ENCODE measurements at regions not wholly inside any gene's neighbourhood (a gene's known extent, or its start where the extent isn't known, plus 50 kb on each side); places are given as distances from the start of the nearest gene placed in this dataset.

GRCh38 chr1:234961456-234962339 is 166.9 kb downstream of the TOMM20 start (continued):
- TF ChIP-seq TFDP2 (CRISPR knock-in tag; IDR thresholded peaks at IDR 0.05) (no peak), NFAT5 (CRISPR knock-in tag; IDR thresholded peaks at IDR 0.05) (no peak), ZNF558 (CRISPR knock-in tag; IDR thresholded peaks at IDR 0.05; ENCODE audit: borderline replicate concordance) (no peak), NR0B2 (CRISPR knock-in tag; IDR thresholded peaks at IDR 0.05) (no peak), MYNN (CRISPR knock-in tag; IDR thresholded peaks at IDR 0.05; ENCODE audit: low read depth) (no peak), CEBPG (CRISPR knock-in tag; IDR thresholded peaks at IDR 0.05) (no peak), TEF (CRISPR knock-in tag; IDR thresholded peaks at IDR 0.05) (no peak), ZBTB49 (CRISPR knock-in tag; IDR thresholded peaks at IDR 0.05; ENCODE audit: borderline replicate concordance) (no peak), SOX6 (IDR thresholded peaks at IDR 0.05) (no peak), SOX6 (CRISPR knock-in tag; IDR thresholded peaks at IDR 0.05) (peak; percentile 31), ZNF17 (CRISPR knock-in tag; IDR thresholded peaks at IDR 0.05) (no peak), ZNF768 (CRISPR knock-in tag; IDR thresholded peaks at IDR 0.05) (no peak), SOX13 (IDR thresholded peaks at IDR 0.05) (no peak), SOX13 (CRISPR knock-in tag; conservative IDR thresholded peaks at IDR 0.05 in 1 of 2, IDR thresholded peaks at IDR 0.05 in 1 of 2) (0 out of 4 replicates have a peak, but pooled peaks of 1 of the 2 experiments have one; percentile 3), ZBTB10 (CRISPR knock-in tag; IDR thresholded peaks at IDR 0.05; ENCODE audit: borderline replicate concordance) (no peak), ZNF343 (CRISPR knock-in tag; IDR thresholded peaks at IDR 0.05) (no peak)
